ENCODE measurements at regions not wholly inside any gene's neighbourhood (a gene's known extent, or its start where the extent isn't known, plus 50 kb on each side); places are given as distances from the start of the nearest gene placed in this dataset.

DNA sequence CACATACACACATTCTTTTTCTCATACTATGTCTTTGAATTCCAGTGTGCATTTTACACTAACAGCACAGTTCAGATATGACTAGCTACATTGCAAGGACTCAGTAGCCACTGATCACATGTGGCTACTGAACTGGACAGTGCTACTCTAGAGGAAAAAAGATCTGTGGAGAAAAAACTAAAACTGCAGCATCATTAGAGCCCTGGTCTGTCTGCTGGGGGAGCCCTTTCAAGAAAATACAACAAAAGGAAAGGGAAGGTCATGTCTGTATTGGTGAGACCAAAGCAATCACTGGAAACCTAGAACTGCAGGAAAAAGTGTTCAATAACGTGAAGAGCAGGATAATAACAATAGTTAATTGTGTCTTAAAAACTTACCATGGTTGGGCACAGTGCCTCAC is 132.3 kb upstream of the JARID2 start:
- Histone ChIP-seq H3K9me3 (ENCODE audit: control insufficient read depth, insufficient read depth, low read length) (no peaks in the 10 kb centered on the region), H3K9me2 (replicated peaks; ENCODE audit: control insufficient read depth, low read length) (no peaks in the 10 kb centered on the region), H3K4me3 (ENCODE audit: low read length) (no peak overlapping the region), H3K27ac (ENCODE audit: low read depth, low read length) (no peak overlapping the region), H3K79me2 (ENCODE audit: control insufficient read depth, low read length) (no peaks in the 10 kb centered on the region), H4K20me1 (ENCODE audit: control insufficient read depth, insufficient read depth, low read depth, low read length) (no peaks in the 10 kb centered on the region), H3K4me2 (ENCODE audit: low read length) (no peak overlapping the region), H3K36me3 (ENCODE audit: control insufficient read depth, low read length) (no peaks in the 10 kb centered on the region), H3K27me3 (ENCODE audit: control insufficient read depth, low read length) (peaks cover 2% of the 10 kb centered on the region), H3F3A (ENCODE audit: control insufficient read depth, insufficient read depth) (no peaks in the 10 kb centered on the region), H3K4me1 (ENCODE audit: control insufficient read depth, low read length) (no peaks in the 10 kb centered on the region)
- no peak for TF ChIP-seq EZH2phosphoT487 (IDR thresholded peaks at IDR 0.05; ENCODE audit: borderline replicate concordance, low read length)
- TF ChIP-seq, protein P1, sequence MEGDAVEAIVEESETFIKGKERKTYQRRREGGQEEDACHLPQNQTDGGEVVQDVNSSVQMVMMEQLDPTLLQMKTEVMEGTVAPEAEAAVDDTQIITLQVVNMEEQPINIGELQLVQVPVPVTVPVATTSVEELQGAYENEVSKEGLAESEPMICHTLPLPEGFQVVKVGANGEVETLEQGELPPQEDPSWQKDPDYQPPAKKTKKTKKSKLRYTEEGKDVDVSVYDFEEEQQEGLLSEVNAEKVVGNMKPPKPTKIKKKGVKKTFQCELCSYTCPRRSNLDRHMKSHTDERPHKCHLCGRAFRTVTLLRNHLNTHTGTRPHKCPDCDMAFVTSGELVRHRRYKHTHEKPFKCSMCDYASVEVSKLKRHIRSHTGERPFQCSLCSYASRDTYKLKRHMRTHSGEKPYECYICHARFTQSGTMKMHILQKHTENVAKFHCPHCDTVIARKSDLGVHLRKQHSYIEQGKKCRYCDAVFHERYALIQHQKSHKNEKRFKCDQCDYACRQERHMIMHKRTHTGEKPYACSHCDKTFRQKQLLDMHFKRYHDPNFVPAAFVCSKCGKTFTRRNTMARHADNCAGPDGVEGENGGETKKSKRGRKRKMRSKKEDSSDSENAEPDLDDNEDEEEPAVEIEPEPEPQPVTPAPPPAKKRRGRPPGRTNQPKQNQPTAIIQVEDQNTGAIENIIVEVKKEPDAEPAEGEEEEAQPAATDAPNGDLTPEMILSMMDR (IDR thresholded peaks at IDR 0.05; ENCODE audit: low read depth, low read length, poor library complexity, severe bottlenecking) = no peak

DNA sequence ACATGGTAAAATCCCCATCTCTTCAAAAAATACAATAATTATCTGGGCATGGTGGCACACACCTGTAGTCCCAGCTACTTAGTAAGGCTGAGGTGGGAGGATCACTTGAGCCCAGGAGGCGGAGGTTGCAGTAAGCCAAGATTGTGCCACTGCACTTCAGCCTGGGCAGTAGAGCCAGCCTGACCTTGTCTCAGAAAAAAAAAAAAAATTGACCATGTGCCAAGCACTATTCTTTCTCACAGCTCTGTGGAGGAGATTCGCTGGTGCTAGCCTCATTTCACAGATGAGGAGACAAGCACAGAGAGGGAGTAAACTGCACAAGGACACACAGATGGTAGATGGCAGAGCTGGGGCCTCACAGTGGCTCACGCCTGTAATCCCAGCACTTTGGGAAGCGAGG is 131.8 kb upstream of the JARID2 start:
- no peaks in the 10 kb centered on the region for H3K4me1 ChIP-seq (ENCODE audit: control insufficient read depth, low read length)
- H3K4me3 ChIP-seq (ENCODE audit: low read length) = no peak overlapping the region
- no peak for TF ChIP-seq EZH2phosphoT487 (IDR thresholded peaks at IDR 0.05; ENCODE audit: borderline replicate concordance, low read length)
- TF ChIP-seq, protein P1 (IDR thresholded peaks at IDR 0.05; ENCODE audit: low read depth, low read length, poor library complexity, severe bottlenecking) = no peak
- H3K9me2 ChIP-seq (replicated peaks; ENCODE audit: control insufficient read depth, low read length) = no peaks in the 10 kb centered on the region
- no peaks in the 10 kb centered on the region for H3K79me2 ChIP-seq (ENCODE audit: control insufficient read depth, low read length)
- H3K27ac ChIP-seq (ENCODE audit: low read depth, low read length) = no peak overlapping the region
- H3K4me2 ChIP-seq (ENCODE audit: low read length) = no peak overlapping the region
- H3K36me3 ChIP-seq (ENCODE audit: control insufficient read depth, low read length) = no peaks in the 10 kb centered on the region
- no peaks in the 10 kb centered on the region for H3K9me3 ChIP-seq (ENCODE audit: control insufficient read depth, insufficient read depth, low read length)
- peaks cover 2% of the 10 kb centered on the region for H3K27me3 ChIP-seq (ENCODE audit: control insufficient read depth, low read length)
- no peaks in the 10 kb centered on the region for H4K20me1 ChIP-seq (ENCODE audit: control insufficient read depth, insufficient read depth, low read depth, low read length)
- H3F3A ChIP-seq (ENCODE audit: control insufficient read depth, insufficient read depth) = no peaks in the 10 kb centered on the region

DNA sequence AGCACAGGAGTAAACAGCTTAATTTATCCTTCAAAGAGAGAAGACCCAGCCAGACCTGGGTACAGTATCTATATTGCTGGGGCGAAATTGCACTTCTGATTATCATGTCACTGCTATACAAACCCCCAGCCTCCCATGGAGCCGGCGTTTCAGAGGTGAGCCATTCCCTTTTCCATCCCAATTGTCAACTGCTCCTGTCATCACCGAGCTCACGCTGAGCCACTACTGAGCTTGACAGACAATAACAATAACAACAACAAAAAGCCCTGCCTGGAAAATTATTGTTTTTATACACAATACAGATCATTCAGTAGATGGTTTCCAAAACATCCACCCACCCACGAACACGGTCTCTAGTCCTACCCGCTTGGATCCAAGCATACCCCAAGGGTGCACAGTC is 129.0 kb upstream of the JARID2 start:
- Histone ChIP-seq H3K9me3 (ENCODE audit: control insufficient read depth, insufficient read depth, low read length) (no peaks in the 10 kb centered on the region), H3K4me1 (ENCODE audit: control insufficient read depth, low read length) (no peaks in the 10 kb centered on the region), H3K27ac (ENCODE audit: low read depth, low read length) (no peak overlapping the region), H3K79me2 (ENCODE audit: control insufficient read depth, low read length) (no peaks in the 10 kb centered on the region), H3K4me2 (ENCODE audit: low read length) (no peak overlapping the region), H3K27me3 (ENCODE audit: control insufficient read depth, low read length) (no peaks in the 10 kb centered on the region; the same call in 1 of the 2 replicates), H3F3A (ENCODE audit: control insufficient read depth, insufficient read depth) (no peaks in the 10 kb centered on the region), H3K9me2 (replicated peaks; ENCODE audit: control insufficient read depth, low read length) (no peaks in the 10 kb centered on the region), H3K4me3 (ENCODE audit: low read length) (no peak overlapping the region), H4K20me1 (ENCODE audit: control insufficient read depth, insufficient read depth, low read depth, low read length) (no peaks in the 10 kb centered on the region), H3K36me3 (ENCODE audit: control insufficient read depth, low read length) (no peaks in the 10 kb centered on the region)
- no peak for TF ChIP-seq EZH2phosphoT487 (IDR thresholded peaks at IDR 0.05; ENCODE audit: borderline replicate concordance, low read length)
- TF ChIP-seq, protein P1 (IDR thresholded peaks at IDR 0.05; ENCODE audit: low read depth, low read length, poor library complexity, severe bottlenecking) = no peak

DNA sequence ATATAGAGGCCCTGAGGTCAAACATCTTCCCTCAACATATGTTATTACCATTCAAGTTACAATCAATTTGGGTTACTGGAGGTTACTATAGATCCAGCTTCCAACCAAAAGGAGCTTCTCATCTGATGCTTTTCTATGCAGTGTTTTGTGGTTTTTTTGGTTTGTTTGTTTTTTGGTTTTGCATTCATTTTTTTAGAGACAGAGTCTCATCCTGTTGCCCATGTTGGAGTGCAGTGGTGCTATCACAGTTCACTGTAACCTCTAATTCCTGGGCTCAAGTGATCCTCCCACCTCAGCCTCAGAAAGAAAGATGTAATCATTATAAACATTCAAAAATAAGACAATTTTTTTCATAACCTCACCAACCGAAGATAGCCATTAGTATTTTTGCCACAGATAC is 124.4 kb upstream of the JARID2 start:
- Histone ChIP-seq H3K27ac (ENCODE audit: low read depth, low read length) (no peak overlapping the region), H3K9me3 (ENCODE audit: control insufficient read depth, insufficient read depth, low read length) (no peaks in the 10 kb centered on the region), H3K27me3 (ENCODE audit: control insufficient read depth, low read length) (no peaks in the 10 kb centered on the region), H4K20me1 (ENCODE audit: control insufficient read depth, insufficient read depth, low read depth, low read length) (no peaks in the 10 kb centered on the region), H3K4me2 (ENCODE audit: low read length) (no peak overlapping the region), H3F3A (ENCODE audit: control insufficient read depth, insufficient read depth) (no peaks in the 10 kb centered on the region), H3K36me3 (ENCODE audit: control insufficient read depth, low read length) (no peaks in the 10 kb centered on the region), H3K79me2 (ENCODE audit: control insufficient read depth, low read length) (no peaks in the 10 kb centered on the region), H3K4me3 (ENCODE audit: low read length) (no peak overlapping the region), H3K4me1 (ENCODE audit: control insufficient read depth, low read length) (no peaks in the 10 kb centered on the region), H3K9me2 (replicated peaks; ENCODE audit: control insufficient read depth, low read length) (no peaks in the 10 kb centered on the region)
- TF ChIP-seq, protein P1 (IDR thresholded peaks at IDR 0.05; ENCODE audit: low read depth, low read length, poor library complexity, severe bottlenecking) = no peak
- TF ChIP-seq EZH2phosphoT487 (IDR thresholded peaks at IDR 0.05; ENCODE audit: borderline replicate concordance, low read length) = no peak
